Astrocyte (in vitro differentiated cells and primary cell): ENCODE measurements at regions not wholly inside any gene's neighbourhood (a gene's known extent, or its start where the extent isn't known, plus 50 kb on each side); places are given as distances from the start of the nearest gene placed in this dataset.

ENCODE experiments used
- CTCF ChIP-seq: IDR thresholded peaks from 2 replicates; pipeline ENCODE4 v1.5.1; 2011; ENCODE audit warnings: low read depth, mild to moderate bottlenecking, inconsistent platforms, low read length, moderate library complexity; ENCODE audit not compliant: insufficient read depth
- EZH2 ChIP-seq: IDR thresholded peaks from 2 replicates; pipeline ENCODE4 v1.6.1; 2012; ENCODE audit warnings: mild to moderate bottlenecking, low read length, inconsistent platforms; ENCODE audit not compliant: insufficient read depth

GRCh38 chr9:80143899-80144298, 572.1 kb downstream of the TLE4 start:
- TF ChIP-seq CTCF (no peak), EZH2 (no peak)
